ENCODE measurements at regions not wholly inside any gene's neighbourhood (a gene's known extent, or its start where the extent isn't known, plus 50 kb on each side); places are given as distances from the start of the nearest gene placed in this dataset.

DNA sequence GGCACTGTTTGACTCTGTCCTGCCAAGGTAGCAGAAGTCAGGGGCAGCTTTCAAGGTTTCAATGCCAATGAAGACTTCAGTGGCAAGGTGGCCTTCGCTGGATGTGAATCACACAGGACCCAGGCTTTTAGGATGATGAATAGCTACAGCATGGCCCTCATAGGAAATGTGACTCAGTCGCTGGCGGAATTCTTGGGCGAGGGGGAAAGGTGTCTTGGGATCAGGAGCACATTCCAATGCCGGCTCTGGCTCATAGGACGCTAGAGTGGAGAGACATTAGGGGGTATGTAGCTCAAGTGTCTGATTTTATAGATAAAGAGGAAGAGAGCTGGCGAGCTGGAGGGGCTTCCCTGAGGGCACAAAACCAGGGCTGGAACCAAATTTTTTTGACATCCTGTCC lies 68.6 kb downstream of the SMIM21 start:
- no peak for DNase-seq (ENCODE audit: extremely low spot score)
- TF ChIP-seq CTCF (IDR thresholded peaks at IDR 0.05; ENCODE audit: control extremely low read depth, extremely low read depth, low read depth, missing control alignments), result no peak
- CTCF ChIA-PET, result interaction anchor here (1.3 kb wide), 1 partner anchor 11 kb away, joined by 5 read pairs; no protein-coding TSS in a partner anchor
- POLR2A ChIA-PET, result no interaction called here

GRCh38 chr18:75353357-75353756 lies 74.1 kb downstream of the SMIM21 start:
- DNase-seq (ENCODE audit: extremely low spot score), result no peak
- POLR2A ChIA-PET, result no interaction called here
- no peak for TF ChIP-seq CTCF (IDR thresholded peaks at IDR 0.05; ENCODE audit: control extremely low read depth, extremely low read depth, low read depth, missing control alignments)
- CTCF ChIA-PET, result interaction anchor here (1.6 kb wide), 1 partner anchor 21 kb away, joined by 3 read pairs; no protein-coding TSS in a partner anchor

DNA sequence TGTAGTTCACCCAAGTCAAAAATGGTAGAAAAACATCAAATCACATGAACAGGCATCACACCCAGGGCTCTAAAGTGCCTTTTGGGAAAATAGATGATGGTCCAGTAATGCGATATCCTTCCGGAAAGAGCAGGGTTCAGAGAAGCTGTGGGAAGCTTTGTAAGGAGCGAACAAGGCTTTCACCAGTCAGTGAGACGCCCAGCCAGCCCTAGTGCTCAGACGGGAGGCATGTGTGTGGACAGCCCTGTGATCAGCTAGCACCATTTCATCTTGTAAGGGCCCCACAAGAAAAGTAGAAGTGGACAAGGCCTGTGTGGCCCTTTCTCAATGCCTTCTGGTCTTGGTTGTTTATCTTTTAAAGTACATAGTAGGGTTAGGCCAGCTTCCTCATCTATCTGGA lies 76.1 kb downstream of the SMIM21 start:
- POLR2A ChIA-PET, result no interaction called here
- CTCF ChIA-PET, result no interaction called here
- no peak for DNase-seq (ENCODE audit: extremely low spot score)
- no peak for TF ChIP-seq CTCF (IDR thresholded peaks at IDR 0.05; ENCODE audit: control extremely low read depth, extremely low read depth, low read depth, missing control alignments)

- POLR2A ChIA-PET, result no interaction called here
- CTCF ChIA-PET, result interaction anchor here (0.8 kb wide), 1 partner anchor 22 kb away, joined by 3 read pairs; no protein-coding TSS in a partner anchor
- no peak for TF ChIP-seq CTCF (IDR thresholded peaks at IDR 0.05; ENCODE audit: control extremely low read depth, extremely low read depth, low read depth, missing control alignments)
- DNase-seq (ENCODE audit: extremely low spot score), result no peak
Observed at GRCh38 chr18:75350857-75351256, 76.6 kb downstream of the SMIM21 start.

DNA sequence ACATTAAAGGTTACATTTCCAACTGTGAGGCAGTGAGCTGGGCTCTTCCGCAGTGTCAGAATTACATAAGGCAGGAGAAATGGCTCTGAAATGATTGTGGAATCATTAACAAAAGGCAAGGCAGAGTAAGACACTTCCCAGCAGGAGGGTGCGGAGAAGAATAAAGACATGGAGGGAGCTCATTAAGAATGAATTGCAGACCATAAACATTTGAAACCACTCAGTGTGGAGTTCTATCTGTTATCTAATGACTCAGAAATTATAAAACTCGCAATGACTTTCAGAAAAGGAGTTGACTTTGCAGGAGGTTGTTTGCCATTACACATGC lies 77.0 kb downstream of the SMIM21 start:
- POLR2A ChIA-PET, result no interaction called here

GRCh38 chr18:75349668-75350511 lies 77.6 kb downstream of the SMIM21 start:
- TF ChIP-seq CTCF (IDR thresholded peaks at IDR 0.05; ENCODE audit: control extremely low read depth, extremely low read depth, low read depth, missing control alignments), result no peak
- ChIA-PET CTCF (interaction anchor here (0.8 kb wide), 1 partner anchor 23 kb away, joined by 3 read pairs; no protein-coding TSS in a partner anchor), POLR2A (no interaction called here)
- no peak for DNase-seq (ENCODE audit: extremely low spot score)

More for the DNA sequence above, 77.0 kb downstream of the SMIM21 start:
- CTCF ChIA-PET, result interaction anchor here (0.8 kb wide), 1 partner anchor 23 kb away, joined by 3 read pairs; no protein-coding TSS in a partner anchor
- TF ChIP-seq CTCF (IDR thresholded peaks at IDR 0.05; ENCODE audit: control extremely low read depth, extremely low read depth, low read depth, missing control alignments), result no peak
- DNase-seq (ENCODE audit: extremely low spot score), result no peak
